ENCODE measurements at regions not wholly inside any gene's neighbourhood (a gene's known extent, or its start where the extent isn't known, plus 50 kb on each side); places are given as distances from the start of the nearest gene placed in this dataset.

DNA sequence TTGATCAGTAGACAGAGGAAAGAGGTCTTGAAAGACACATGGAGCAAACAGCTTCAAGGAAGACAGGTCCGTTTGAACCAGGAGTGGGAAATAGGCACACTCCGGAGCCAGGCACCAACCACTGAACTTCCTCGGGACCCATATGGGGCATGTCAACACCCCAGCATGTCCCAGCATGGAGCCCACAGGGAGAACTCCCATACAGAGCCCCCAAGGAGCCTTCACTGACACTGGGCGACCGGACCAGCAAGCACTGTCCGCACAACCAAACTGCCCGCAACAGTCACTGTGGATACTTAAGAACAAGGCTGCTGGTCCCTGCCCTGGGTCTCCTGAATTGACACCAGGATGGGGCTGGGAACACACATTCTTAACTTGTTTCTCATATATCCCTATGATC lies 286.2 kb upstream of the SALL3 start:
- Histone ChIP-seq H3K27ac (ENCODE audit: low read depth in 1 of 2, low read length in 2 of 2) (no peak overlapping the region), H3K27me3 (ENCODE audit: control insufficient read depth in 2 of 2, insufficient read depth in 2 of 2, low read length in 2 of 2) (no peaks in the 10 kb centered on the region), H2AFZ (ENCODE audit: insufficient read depth, low read depth, low read length, poor library complexity, severe bottlenecking) (no peak overlapping the region), H3K4me2 (replicated peaks; ENCODE audit: extremely low read depth, low read length, poor library complexity, severe bottlenecking) (no peak overlapping the region), H4K20me1 (ENCODE audit: insufficient read depth, low read length) (no peaks in the 10 kb centered on the region), H3K4me3 (replicated peaks in 1 of 3; ENCODE audit: low read depth in 2 of 3, low read length in 3 of 3) (no peak overlapping the region), H3K36me3 (replicated peaks in 1 of 2; ENCODE audit: control insufficient read depth in 1 of 2, insufficient read depth in 2 of 2, low read length in 2 of 2) (no peaks in the 10 kb centered on the region), H3K4me1 (ENCODE audit: control insufficient read depth in 1 of 2, insufficient read depth in 2 of 2, low read length in 2 of 2) (no peaks in the 10 kb centered on the region), H3K9me3 (replicated peaks in 1 of 2; ENCODE audit: control insufficient read depth in 1 of 2, insufficient read depth in 1 of 2, low read length in 2 of 2) (no peaks in the 10 kb centered on the region), H3K9ac (ENCODE audit: insufficient read depth, low read length, poor library complexity, severe bottlenecking) (no peak overlapping the region), H3K79me2 (ENCODE audit: insufficient read depth, low read length) (no peaks in the 10 kb centered on the region)
- H3K27ac Mint-ChIP-seq = no peak overlapping the region
- TF ChIP-seq, protein P1, sequence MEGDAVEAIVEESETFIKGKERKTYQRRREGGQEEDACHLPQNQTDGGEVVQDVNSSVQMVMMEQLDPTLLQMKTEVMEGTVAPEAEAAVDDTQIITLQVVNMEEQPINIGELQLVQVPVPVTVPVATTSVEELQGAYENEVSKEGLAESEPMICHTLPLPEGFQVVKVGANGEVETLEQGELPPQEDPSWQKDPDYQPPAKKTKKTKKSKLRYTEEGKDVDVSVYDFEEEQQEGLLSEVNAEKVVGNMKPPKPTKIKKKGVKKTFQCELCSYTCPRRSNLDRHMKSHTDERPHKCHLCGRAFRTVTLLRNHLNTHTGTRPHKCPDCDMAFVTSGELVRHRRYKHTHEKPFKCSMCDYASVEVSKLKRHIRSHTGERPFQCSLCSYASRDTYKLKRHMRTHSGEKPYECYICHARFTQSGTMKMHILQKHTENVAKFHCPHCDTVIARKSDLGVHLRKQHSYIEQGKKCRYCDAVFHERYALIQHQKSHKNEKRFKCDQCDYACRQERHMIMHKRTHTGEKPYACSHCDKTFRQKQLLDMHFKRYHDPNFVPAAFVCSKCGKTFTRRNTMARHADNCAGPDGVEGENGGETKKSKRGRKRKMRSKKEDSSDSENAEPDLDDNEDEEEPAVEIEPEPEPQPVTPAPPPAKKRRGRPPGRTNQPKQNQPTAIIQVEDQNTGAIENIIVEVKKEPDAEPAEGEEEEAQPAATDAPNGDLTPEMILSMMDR (IDR thresholded peaks at IDR 0.05) = no peak
- H3K4me3 Mint-ChIP-seq = no peak overlapping the region
- no peaks in the 10 kb centered on the region for H3K36me3 Mint-ChIP-seq
- no peaks in the 10 kb centered on the region for H3K4me1 Mint-ChIP-seq
- 94% methylated on average over 7 of the region's 7 CpGs for WGBS (ENCODE audit: insufficient coverage)
- no peak for DNase-seq
- H3K9me3 Mint-ChIP-seq = peaks cover 2 to 6% (median 5%) of the 10 kb centered on the region in 7 donors
- H3K27me3 Mint-ChIP-seq (ENCODE audit: low read depth in 3 of 3) = no peaks in the 10 kb centered on the region
- intact Hi-C loops (cut with micrococcal nuclease) = no loop called here

DNA sequence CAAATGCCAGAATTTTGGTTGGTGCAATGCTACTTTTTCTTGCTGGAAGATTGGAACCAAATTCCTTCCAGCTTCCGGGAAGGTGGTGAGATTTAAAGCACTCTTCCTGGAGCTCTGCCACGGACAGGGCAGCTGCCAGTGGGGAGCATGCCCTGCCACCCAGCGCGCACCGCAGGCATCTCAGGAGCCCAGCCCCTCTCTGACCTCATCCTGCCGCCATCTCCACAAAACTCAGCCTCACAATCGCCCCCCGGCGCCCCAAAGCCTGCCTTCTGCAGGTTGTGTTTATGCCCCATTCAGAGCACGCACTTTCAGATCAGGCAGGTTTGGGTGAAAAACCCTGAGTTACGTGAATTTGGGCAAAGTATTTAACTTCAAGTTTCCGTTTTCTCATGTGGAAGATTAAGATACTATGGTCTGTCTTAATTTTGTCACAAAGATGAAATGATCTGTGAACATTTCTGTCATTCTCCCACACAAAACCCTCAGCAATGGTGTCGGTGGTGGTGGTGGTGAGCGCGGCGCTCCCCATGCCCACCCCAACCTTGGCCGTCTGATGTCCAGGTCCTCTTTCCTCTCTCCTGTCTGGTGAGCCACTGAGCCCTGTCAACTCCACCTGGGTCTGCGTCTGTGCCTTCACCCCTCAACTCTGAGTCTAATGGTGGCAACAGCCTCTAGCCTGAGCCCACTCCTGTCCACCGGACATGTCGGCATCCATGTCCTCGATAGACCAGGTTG lies 282.8 kb upstream of the SALL3 start:
- Histone ChIP-seq H3K27me3 (ENCODE audit: control insufficient read depth in 2 of 2, insufficient read depth in 2 of 2, low read length in 2 of 2) (no peaks in the 10 kb centered on the region), H3K4me3 (replicated peaks in 1 of 3; ENCODE audit: low read depth in 2 of 3, low read length in 3 of 3) (no peak overlapping the region), H3K4me2 (replicated peaks; ENCODE audit: extremely low read depth, low read length, poor library complexity, severe bottlenecking) (no peak overlapping the region), H4K20me1 (ENCODE audit: insufficient read depth, low read length) (no peaks in the 10 kb centered on the region), H2AFZ (ENCODE audit: insufficient read depth, low read depth, low read length, poor library complexity, severe bottlenecking) (no peak overlapping the region), H3K79me2 (ENCODE audit: insufficient read depth, low read length) (no peaks in the 10 kb centered on the region), H3K4me1 (ENCODE audit: control insufficient read depth in 1 of 2, insufficient read depth in 2 of 2, low read length in 2 of 2) (no peaks in the 10 kb centered on the region), H3K9ac (ENCODE audit: insufficient read depth, low read length, poor library complexity, severe bottlenecking) (no peak overlapping the region), H3K36me3 (replicated peaks in 1 of 2; ENCODE audit: control insufficient read depth in 1 of 2, insufficient read depth in 2 of 2, low read length in 2 of 2) (no peaks in the 10 kb centered on the region), H3K9me3 (replicated peaks in 1 of 2; ENCODE audit: control insufficient read depth in 1 of 2, insufficient read depth in 1 of 2, low read length in 2 of 2) (no peaks in the 10 kb centered on the region), H3K27ac (ENCODE audit: low read depth in 1 of 2, low read length in 2 of 2) (no peak overlapping the region)
- Mint-ChIP-seq H3K9me3 (peaks cover 2 to 8% (median 5%) of the 10 kb centered on the region in 7 donors), H3K4me3 (no peak overlapping the region), H3K27me3 (ENCODE audit: low read depth in 3 of 3) (no peaks in the 10 kb centered on the region), H3K27ac (peak overlapping the region in 1 of 7 donors; percentile 25), H3K4me1 (no peaks in the 10 kb centered on the region), H3K36me3 (no peaks in the 10 kb centered on the region)
- TF ChIP-seq, protein P1 (IDR thresholded peaks at IDR 0.05) = no peak
- intact Hi-C loops (cut with micrococcal nuclease) = no loop called here
- DNase-seq = no peak
- WGBS (ENCODE audit: insufficient coverage) = 94% methylated on average over 14 of the region's 21 CpGs
